ENCODE measurements at regions not wholly inside any gene's neighbourhood (a gene's known extent, or its start where the extent isn't known, plus 50 kb on each side); places are given as distances from the start of the nearest gene placed in this dataset.

GRCh38 chr5:117813850-117814249, 1174.5 kb downstream of the DTWD2 start:
- no peak for TF ChIP-seq EZH2 (IDR thresholded peaks at IDR 0.05; ENCODE audit: low read length)
- TF ChIP-seq CTCF (optimal IDR thresholded peaks at IDR 0.05 in 1 of 3, IDR thresholded peaks at IDR 0.05 in 1 of 3, conservative IDR thresholded peaks at IDR 0.05 in 1 of 3; ENCODE audit: extremely low read depth in 1 of 3, insufficient read depth in 2 of 3, low read length in 3 of 3), result no peak
- no peaks in the 10 kb centered on the region for H3K36me3 ChIP-seq (ENCODE audit: control insufficient read depth in 2 of 2, extremely low read depth in 1 of 2, insufficient read depth in 2 of 2, low read length in 2 of 2)
- H3K9ac ChIP-seq (ENCODE audit: control insufficient read depth, extremely low read depth, insufficient read depth, low read length), result no peak overlapping the region
- no peaks in the 10 kb centered on the region for H3K9me1 ChIP-seq (ENCODE audit: control insufficient read depth, extremely low read depth, insufficient read depth, low read length)
- H3K27ac ChIP-seq (ENCODE audit: control insufficient read depth, insufficient read depth, low read length), result no peak overlapping the region
- no peak overlapping the region for H3K4me3 ChIP-seq (ENCODE audit: control insufficient read depth in 2 of 3, extremely low read depth in 1 of 3, insufficient read depth in 2 of 3, low read depth in 1 of 3, low read length in 3 of 3)
- no peaks in the 10 kb centered on the region for H3K4me1 ChIP-seq (ENCODE audit: control insufficient read depth, extremely low read depth, insufficient read depth, low read length)
- no peak for FAIRE-seq
- no peak overlapping the region for H2AFZ ChIP-seq (ENCODE audit: control insufficient read depth, low read length)
- no peaks in the 10 kb centered on the region for H3K27me3 ChIP-seq (ENCODE audit: control insufficient read depth, extremely low read depth, insufficient read depth, low read length)
- no peaks in the 10 kb centered on the region for H3K79me2 ChIP-seq (ENCODE audit: control insufficient read depth, insufficient read depth, low read length)
- no peak overlapping the region for H3K4me2 ChIP-seq (ENCODE audit: control insufficient read depth, extremely low read depth, insufficient read depth, low read depth, low read length)
- DNase-seq (ENCODE audit: low read depth, low spot score), result no peak
- dilution Hi-C loops (cut with MboI; ENCODE audit: extremely low pct_ligation_motif_present, low sequenced_read_pairs), result no loop called here
- H3K9me3 ChIP-seq (ENCODE audit: control insufficient read depth, low read depth, low read length), result no peaks in the 10 kb centered on the region
- H4K20me1 ChIP-seq (ENCODE audit: control insufficient read depth, extremely low read depth, insufficient read depth, low read length), result no peaks in the 10 kb centered on the region

- H3K36me3 ChIP-seq (ENCODE audit: control insufficient read depth in 2 of 2, extremely low read depth in 1 of 2, insufficient read depth in 2 of 2, low read length in 2 of 2), result no peaks in the 10 kb centered on the region
- H4K20me1 ChIP-seq (ENCODE audit: control insufficient read depth, extremely low read depth, insufficient read depth, low read length), result no peaks in the 10 kb centered on the region
- no peak overlapping the region for H3K4me3 ChIP-seq (ENCODE audit: control insufficient read depth in 2 of 3, extremely low read depth in 1 of 3, insufficient read depth in 2 of 3, low read depth in 1 of 3, low read length in 3 of 3)
- H3K9ac ChIP-seq (ENCODE audit: control insufficient read depth, extremely low read depth, insufficient read depth, low read length), result no peak overlapping the region
- H3K4me2 ChIP-seq (ENCODE audit: control insufficient read depth, extremely low read depth, insufficient read depth, low read depth, low read length), result no peak overlapping the region
- H2AFZ ChIP-seq (ENCODE audit: control insufficient read depth, low read length), result no peak overlapping the region
- no peak overlapping the region for H3K27ac ChIP-seq (ENCODE audit: control insufficient read depth, insufficient read depth, low read length)
- H3K9me1 ChIP-seq (ENCODE audit: control insufficient read depth, extremely low read depth, insufficient read depth, low read length), result no peaks in the 10 kb centered on the region
- no peak for DNase-seq (ENCODE audit: low read depth, low spot score)
- no peaks in the 10 kb centered on the region for H3K79me2 ChIP-seq (ENCODE audit: control insufficient read depth, insufficient read depth, low read length)
- H3K27me3 ChIP-seq (ENCODE audit: control insufficient read depth, extremely low read depth, insufficient read depth, low read length), result no peaks in the 10 kb centered on the region
- H3K4me1 ChIP-seq (ENCODE audit: control insufficient read depth, extremely low read depth, insufficient read depth, low read length), result no peaks in the 10 kb centered on the region
- no peaks in the 10 kb centered on the region for H3K9me3 ChIP-seq (ENCODE audit: control insufficient read depth, low read depth, low read length)
- dilution Hi-C loops (cut with MboI; ENCODE audit: extremely low pct_ligation_motif_present, low sequenced_read_pairs), result no loop called here
- no peak for FAIRE-seq
- TF ChIP-seq EZH2 (IDR thresholded peaks at IDR 0.05; ENCODE audit: low read length), result no peak
- no peak for TF ChIP-seq CTCF (optimal IDR thresholded peaks at IDR 0.05 in 1 of 3, IDR thresholded peaks at IDR 0.05 in 1 of 3, conservative IDR thresholded peaks at IDR 0.05 in 1 of 3; ENCODE audit: extremely low read depth in 1 of 3, insufficient read depth in 2 of 3, low read length in 3 of 3)
Observed at GRCh38 chr5:117812861-117813260, 1175.5 kb downstream of the DTWD2 start.

Data from keratinocyte (primary cell).